Stimulated activated CD8-positive, alpha-beta memory T cell treated with anti-CD3 and anti-CD28 coated beads, Interleukin-7, amount 100 ng/mL, for 48 hours (primary cell): ENCODE measurements at regions not wholly inside any gene's neighbourhood (a gene's known extent, or its start where the extent isn't known, plus 50 kb on each side); places are given as distances from the start of the nearest gene placed in this dataset.
A peak's percentile ranks its signal among the peaks of the same experiment; 100 is the strongest.
"Not testable (repeated sequence)": the region's sequence is repeated elsewhere in the genome, so short reads cannot be mapped to it uniquely, and the experiment has no call there.

Source experiments
- DNase-seq, 2 donors: peaks; one replicate each; pipeline ENCODE4 v3.0.0-alpha.2; 2020; ENCODE audit warnings: low read depth in 1 of 2; ENCODE audit errors: extremely low read depth in 1 of 2

- DNase-seq, result peak in 1 of 2 donors; percentile 50
Observed at GRCh38 chr7:3094701-3095445, 51.2 kb upstream of the CARD11 start.

GRCh38 chr7:3097734-3098133 is 54.1 kb upstream of the CARD11 start:
- DNase-seq, result no peak

- DNase-seq, result no peak
Observed at GRCh38 chr7:3102159-3102558, 58.5 kb upstream of the CARD11 start.

GRCh38 chr7:3103614-3104398 is 60.1 kb upstream of the CARD11 start:
- DNase-seq, result peak in 1 of 2 donors; percentile 49

GRCh38 chr7:3105856-3106255 is 62.2 kb upstream of the CARD11 start:
- no peak for DNase-seq

- DNase-seq, result peak; percentile 33 to 66
Observed at GRCh38 chr7:3106361-3106826, 62.7 kb upstream of the CARD11 start.

GRCh38 chr7:3107228-3107763 is 63.6 kb upstream of the CARD11 start:
- no peak for DNase-seq

GRCh38 chr7:3107889-3108570 is 64.4 kb upstream of the CARD11 start:
- DNase-seq, result no peak

GRCh38 chr7:3109311-3109915 is 65.7 kb upstream of the CARD11 start:
- no peak for DNase-seq

- DNase-seq, result peak; percentile 34 to 49
Observed at GRCh38 chr7:3112479-3113134, 68.9 kb upstream of the CARD11 start.

GRCh38 chr7:3114917-3115316 is 71.2 kb upstream of the CARD11 start:
- DNase-seq, result no peak

- no peak for DNase-seq
Observed at GRCh38 chr7:3117081-3117480, 73.4 kb upstream of the CARD11 start.

- no peak for DNase-seq
Observed at GRCh38 chr7:3117488-3118231, 74.0 kb upstream of the CARD11 start.

- not testable (repeated sequence) for DNase-seq
Observed at GRCh38 chr7:3119352-3119927, 75.8 kb upstream of the CARD11 start.

GRCh38 chr7:3119963-3120362 is 76.3 kb upstream of the CARD11 start:
- no peak for DNase-seq

GRCh38 chr7:3120513-3120912 is 76.8 kb upstream of the CARD11 start:
- DNase-seq, result no peak

GRCh38 chr7:3128857-3129490 is 85.3 kb upstream of the CARD11 start:
- no peak for DNase-seq

GRCh38 chr7:3133811-3134385 is 90.2 kb upstream of the CARD11 start:
- DNase-seq, result no peak
